KOPT-K1 (cell line): ENCODE measurements at regions not wholly inside any gene's neighbourhood (a gene's known extent, or its start where the extent isn't known, plus 50 kb on each side); places are given as distances from the start of the nearest gene placed in this dataset.

Source experiments
- H3K27ac ChIP-seq: fragments of 200-600 bp; sonication (generic); 2 replicates; pipeline ENCODE4 v1.5.1; 2016; ENCODE audit warnings: antibody characterized with exemption, mild to moderate bottlenecking, low read depth, low read length; ENCODE audit not compliant: poor library complexity, severe bottlenecking
- H3K36me3 ChIP-seq: fragments of 200-600 bp; sonication (generic); 2 replicates; pipeline ENCODE4 v1.5.1; 2017; ENCODE audit warnings: antibody characterized with exemption, mild to moderate bottlenecking, low read length, moderate library complexity; ENCODE audit not compliant: insufficient read depth
- H3K9me3 ChIP-seq: fragments of 200-600 bp; sonication (generic); 2 replicates; pipeline ENCODE4 v1.5.1; 2017; ENCODE audit warnings: antibody characterized with exemption, low read length, mild to moderate bottlenecking; ENCODE audit not compliant: insufficient read depth, poor library complexity, severe bottlenecking

DNA sequence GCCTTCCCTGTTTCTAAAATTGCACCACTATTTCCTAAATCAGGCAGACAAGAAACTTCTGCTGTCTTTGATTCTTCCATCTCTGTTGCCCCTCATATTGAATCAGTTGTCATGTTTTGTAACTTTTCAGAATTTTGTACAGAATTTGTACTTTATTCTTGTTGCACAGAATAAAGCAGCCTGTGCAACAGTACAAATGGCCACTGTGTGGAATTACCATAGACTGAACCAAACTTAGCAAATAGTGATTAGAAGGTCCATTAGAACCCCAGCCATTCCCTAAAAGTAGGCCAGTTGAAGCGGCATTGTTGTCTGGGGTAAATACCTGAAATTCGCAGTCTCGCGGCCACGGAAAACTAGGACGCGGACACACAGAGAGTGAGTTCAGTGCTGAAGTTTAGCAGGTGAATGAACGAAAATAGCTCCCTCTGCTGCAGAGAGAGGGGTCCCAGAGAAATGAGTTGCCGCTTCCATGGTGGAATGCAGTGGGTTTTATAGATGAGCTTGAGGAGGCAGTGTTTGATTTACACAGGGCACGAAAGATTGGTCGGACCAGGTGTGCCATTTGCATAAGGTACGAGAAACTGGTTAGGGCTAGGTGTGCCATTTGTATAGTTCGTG, 71.8 kb downstream of the C4orf33 start:
- Histone ChIP-seq H3K27ac (no peak overlapping the region), H3K36me3 (no peaks in the 10 kb centered on the region), H3K9me3 (no peaks in the 10 kb centered on the region)

DNA sequence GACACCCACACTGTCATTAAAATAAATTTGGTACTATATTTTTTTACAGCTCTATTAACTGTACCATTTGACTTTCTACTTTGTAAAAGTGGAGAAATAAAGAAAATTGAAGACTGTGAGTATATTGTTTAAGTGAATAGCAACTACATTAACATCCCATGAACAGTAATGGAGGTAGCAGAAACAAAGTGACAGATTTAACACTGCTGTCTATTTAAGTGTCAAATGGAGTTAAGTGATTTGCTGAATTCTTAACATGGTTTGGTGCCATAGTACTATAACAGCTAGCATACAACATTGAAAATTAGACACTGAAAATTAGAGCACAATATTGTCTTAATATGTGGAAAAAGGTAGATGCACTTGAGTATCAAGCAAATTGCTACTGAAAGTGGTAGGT, 76.2 kb downstream of the C4orf33 start:
- Histone ChIP-seq H3K9me3 (no peaks in the 10 kb centered on the region), H3K36me3 (no peaks in the 10 kb centered on the region), H3K27ac (no peak overlapping the region)

DNA sequence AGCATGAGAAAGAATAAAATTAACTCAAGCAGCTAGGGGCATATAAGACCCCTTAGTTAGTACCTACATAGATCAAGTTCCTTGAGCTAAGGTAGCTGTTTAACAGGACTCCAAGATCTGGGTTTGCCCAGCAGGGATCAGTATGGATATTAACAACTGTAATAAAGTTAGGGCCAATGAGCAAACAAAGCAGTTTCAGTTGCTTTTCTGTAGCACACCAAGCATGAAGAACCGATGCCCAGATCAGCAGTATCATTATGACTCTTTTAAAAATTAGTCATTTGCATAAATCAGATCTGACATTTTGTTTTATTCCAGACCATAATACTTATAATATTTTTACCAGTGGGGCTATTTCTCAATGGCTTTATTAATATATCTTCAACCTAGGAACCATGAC, 80.9 kb downstream of the C4orf33 start:
- H3K9me3 ChIP-seq, result no peaks in the 10 kb centered on the region
- H3K27ac ChIP-seq, result no peak overlapping the region

DNA sequence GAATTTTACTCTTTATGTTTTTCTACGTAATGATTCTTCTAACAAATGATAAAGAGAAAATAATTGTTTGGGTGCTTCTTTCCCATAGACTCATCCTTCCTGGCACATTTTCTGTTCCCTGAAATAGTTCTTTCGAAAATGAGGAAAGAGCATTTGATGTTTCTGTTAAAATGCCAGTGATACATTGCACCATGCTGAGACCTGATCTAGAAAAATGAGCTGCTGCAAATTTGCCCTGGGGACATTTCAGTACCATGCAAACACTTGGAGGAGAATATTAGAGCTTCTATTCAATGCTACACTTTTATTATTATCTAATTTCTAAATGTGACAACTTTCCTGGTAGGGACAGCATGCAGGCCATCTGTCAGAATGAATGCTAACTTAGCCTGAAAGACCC, 83.3 kb downstream of the C4orf33 start:
- Histone ChIP-seq H3K36me3 (no peaks in the 10 kb centered on the region), H3K9me3 (no peaks in the 10 kb centered on the region)

More for the DNA sequence above, 80.9 kb downstream of the C4orf33 start:
- no peaks in the 10 kb centered on the region for H3K36me3 ChIP-seq

DNA sequence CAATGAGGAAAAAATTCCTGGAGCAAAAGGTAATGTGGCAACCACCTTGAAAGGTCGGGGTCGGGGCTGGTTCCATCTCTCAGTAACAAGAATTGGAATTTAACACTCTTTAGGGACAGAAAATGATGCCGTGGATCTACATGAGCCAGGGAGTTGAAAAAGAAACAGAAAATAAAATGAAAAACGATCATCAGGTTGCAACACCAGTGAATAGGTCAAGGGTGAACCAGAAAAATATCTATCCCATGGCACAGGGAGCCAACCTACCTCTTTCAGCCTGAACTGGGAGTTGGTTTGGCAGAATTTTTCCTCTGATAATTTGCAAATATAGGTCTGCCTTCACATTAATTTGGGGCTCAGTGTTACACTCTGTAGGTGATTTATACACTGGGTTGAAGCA, 93.7 kb downstream of the C4orf33 start:
- peaks cover 3% of the 10 kb centered on the region for H3K9me3 ChIP-seq
- H3K27ac ChIP-seq, result no peak overlapping the region
- no peaks in the 10 kb centered on the region for H3K36me3 ChIP-seq

More for the DNA sequence above, 83.3 kb downstream of the C4orf33 start:
- H3K27ac ChIP-seq, result no peak overlapping the region

DNA sequence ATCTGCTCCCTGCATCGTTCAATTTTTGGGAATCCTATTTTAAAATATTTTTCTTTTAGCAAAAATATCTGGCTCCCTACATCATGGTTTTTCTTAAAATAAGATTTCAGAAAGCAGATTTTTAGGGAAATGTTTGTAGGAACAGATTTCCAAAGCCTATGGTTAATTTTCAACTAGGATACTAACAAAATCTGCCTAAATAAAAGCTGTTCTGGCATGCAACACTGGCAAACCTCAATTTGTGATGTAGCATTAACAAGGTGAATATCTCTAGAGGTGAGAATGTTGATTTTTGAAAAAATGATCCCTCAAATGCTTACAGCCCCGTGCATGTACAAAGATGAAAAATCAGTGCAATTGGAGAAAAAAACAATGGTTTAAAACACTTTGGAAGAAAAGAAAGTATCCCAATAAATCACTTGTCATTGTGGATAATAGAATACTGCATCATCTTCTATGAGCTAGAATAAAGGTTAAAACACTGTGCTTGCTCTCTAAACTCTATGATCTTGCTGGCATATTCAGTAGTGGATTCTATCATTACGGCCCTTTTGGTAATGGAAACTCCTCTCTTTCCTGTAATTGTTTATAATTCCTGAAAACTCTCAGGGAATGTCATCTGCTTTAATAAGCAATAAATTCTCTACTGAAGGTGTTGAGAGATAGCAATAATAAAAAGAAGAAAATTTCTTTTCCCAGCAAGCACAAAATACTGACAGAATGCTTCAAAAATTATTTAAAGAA, 97.6 kb downstream of the C4orf33 start:
- Histone ChIP-seq H3K27ac (no peak overlapping the region), H3K36me3 (no peaks in the 10 kb centered on the region), H3K9me3 (no peaks in the 10 kb centered on the region)

DNA sequence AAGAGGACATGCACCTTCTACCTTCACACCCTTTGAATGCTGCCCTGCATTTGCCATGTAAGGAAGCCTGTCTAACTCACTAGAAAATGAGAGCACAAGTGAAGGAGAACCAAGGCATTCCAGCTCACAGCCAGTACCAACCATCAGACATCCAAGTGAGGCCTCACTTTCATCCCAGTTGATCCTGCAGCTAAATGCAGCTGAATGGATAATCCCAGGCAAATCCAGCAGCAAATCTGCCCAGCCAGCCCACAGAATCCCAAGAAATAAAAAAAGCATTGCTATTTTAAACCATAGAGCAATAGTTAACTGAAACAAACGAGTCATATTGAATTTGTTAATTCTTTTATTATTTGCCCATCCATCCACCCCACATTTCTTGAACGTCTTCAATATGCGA, 112.5 kb downstream of the C4orf33 start:
- no peaks in the 10 kb centered on the region for H3K9me3 ChIP-seq
- no peak overlapping the region for H3K27ac ChIP-seq
- no peaks in the 10 kb centered on the region for H3K36me3 ChIP-seq

DNA sequence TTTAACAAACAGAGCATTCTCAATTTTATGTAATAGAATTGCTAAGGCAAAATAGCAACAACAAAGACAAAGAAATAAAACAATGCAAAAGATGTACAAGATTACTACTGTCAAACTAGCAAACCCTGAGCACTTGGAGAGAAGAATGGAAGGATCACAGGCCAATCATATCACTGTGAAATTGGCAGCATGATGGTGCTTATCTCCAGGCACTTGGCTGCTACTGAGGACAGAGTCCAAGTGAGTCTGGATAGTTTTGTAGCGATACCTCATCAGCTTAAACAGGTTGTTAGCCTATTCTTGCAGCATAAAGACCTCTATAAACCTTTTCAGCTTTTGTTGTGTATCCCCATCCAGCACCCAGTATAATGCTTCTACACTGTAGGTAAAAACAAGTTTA, 117.7 kb downstream of the C4orf33 start:
- no peaks in the 10 kb centered on the region for H3K9me3 ChIP-seq
- no peaks in the 10 kb centered on the region for H3K36me3 ChIP-seq
- H3K27ac ChIP-seq, result no peak overlapping the region

DNA sequence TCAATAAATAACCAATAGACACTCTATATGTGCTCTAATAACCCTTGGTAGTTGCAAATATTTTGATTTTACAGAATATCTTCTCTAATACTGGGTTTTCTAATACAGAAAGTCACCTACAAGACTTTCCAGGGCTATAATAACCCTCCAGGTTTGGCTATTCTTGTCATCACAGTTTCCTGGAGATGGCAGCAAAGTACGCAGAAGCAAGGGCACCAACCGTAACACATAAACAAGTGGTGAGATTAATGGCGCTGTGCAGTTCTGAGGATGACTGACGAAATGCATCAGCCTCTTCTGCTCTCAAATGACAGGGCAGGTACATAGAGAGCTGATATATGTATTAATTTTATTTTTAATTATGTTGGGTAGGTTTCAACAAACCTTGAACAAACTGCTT, 122.4 kb downstream of the C4orf33 start:
- no peak overlapping the region for H3K27ac ChIP-seq
- no peaks in the 10 kb centered on the region for H3K36me3 ChIP-seq
- no peaks in the 10 kb centered on the region for H3K9me3 ChIP-seq

DNA sequence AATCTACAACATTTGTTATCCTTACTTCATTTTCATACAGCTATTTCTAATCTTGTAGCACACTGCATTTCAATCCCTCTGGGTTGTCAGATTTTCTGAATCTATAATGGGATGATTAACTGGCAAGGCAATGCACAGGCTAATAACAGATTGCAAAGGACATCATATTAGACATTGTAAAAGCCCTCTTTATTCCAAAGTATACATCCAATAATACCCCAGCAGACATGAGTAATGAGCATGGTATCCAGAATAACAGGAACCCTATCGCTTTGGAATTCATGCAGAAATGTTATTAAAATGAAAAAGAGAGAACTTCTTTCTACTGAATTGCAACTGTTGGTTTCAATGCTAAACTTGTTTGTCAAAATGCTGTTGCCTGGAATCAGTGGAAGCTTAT, 122.9 kb downstream of the C4orf33 start:
- Histone ChIP-seq H3K36me3 (no peaks in the 10 kb centered on the region), H3K9me3 (no peaks in the 10 kb centered on the region), H3K27ac (no peak overlapping the region)

DNA sequence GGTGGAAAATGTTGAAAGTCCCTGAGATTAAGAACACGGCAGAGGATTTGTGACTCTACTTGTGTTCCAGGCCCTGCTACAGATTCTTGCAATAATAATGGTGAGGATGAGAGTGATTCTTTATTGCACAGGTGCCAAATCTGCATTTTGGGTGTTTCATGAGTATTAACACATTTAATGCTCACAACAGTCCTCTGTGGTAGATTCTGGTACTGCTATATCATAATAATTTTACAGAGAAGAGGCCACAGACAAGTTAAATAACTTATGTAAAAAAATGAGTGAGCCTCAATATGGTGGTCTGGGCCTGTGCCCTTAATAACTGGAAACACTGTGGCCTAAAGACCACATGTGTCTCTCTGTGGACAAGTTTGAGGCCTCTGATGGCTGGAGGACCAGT, 124.3 kb downstream of the C4orf33 start:
- no peak overlapping the region for H3K27ac ChIP-seq
- H3K9me3 ChIP-seq, result no peaks in the 10 kb centered on the region
- H3K36me3 ChIP-seq, result no peaks in the 10 kb centered on the region

DNA sequence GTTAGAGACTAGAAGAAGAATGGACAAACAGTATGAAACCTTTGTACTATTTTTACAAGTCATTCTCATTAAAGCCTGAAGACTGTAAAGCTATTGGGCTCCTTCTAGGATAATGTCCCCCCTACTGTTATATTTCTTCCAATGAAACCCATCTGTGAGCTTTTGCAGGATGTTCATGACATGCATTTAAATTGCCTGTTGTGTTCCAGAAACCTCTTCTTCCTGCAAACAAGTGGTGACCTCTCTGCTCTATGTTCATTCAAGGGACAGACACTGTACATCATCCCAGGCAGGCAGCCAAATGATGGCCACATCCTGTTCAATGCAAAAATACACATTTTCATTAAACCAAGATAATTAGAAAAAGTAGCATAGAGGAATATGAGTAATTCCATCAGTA, 128.0 kb downstream of the C4orf33 start:
- Histone ChIP-seq H3K27ac (no peak overlapping the region), H3K36me3 (no peaks in the 10 kb centered on the region), H3K9me3 (no peaks in the 10 kb centered on the region)

DNA sequence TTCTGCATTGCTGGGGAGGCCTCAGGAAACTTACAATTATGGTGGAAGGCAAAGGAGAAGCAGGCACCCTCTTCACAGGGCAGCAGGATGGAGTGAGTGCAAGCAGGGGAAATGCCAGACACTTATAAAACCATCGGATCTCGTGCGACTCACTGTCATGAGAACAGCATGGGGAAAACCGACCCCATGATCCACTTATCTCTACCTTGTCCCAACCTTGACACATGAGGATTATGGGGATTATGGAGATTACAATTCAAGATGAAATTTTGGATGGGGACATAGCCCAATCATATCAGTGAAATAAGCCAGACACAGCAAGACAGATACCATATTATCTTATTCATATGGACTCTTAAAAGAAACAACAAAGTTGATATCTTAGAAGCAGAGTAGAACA, 134.9 kb downstream of the C4orf33 start:
- H3K9me3 ChIP-seq, result no peaks in the 10 kb centered on the region
- H3K27ac ChIP-seq, result no peak overlapping the region
- H3K36me3 ChIP-seq, result no peaks in the 10 kb centered on the region

DNA sequence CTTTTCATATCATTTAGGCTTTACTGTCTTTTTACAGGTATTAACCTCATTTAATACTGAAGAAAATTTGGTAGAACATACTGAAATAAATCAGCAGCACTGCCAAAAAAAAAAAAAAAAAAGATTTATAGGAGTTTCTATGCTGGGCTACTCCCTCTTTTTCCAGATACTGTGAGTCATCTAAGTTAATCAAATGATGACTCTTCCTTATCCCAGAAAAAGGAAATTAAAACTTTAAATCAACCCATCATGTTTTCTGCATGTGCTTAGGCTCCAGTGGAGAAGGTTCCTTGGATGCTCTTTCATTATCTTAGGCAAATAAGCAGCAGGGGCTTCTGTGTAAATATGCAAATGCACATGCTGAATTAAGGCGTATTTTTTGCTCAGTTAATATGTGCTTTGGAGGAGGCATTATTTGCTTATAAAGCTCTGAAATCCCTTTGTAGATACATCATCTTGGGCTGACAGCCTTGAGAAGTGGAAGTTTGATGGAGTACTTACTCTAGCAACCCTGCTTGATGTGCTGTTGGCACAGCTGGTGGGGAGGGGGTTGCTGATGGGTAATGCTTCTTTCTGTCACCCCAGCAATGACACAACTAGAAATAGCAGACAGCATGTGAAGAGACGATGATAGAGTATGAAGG, 136.1 kb downstream of the C4orf33 start:
- Histone ChIP-seq H3K27ac (no peak overlapping the region), H3K9me3 (no peaks in the 10 kb centered on the region), H3K36me3 (no peaks in the 10 kb centered on the region)

DNA sequence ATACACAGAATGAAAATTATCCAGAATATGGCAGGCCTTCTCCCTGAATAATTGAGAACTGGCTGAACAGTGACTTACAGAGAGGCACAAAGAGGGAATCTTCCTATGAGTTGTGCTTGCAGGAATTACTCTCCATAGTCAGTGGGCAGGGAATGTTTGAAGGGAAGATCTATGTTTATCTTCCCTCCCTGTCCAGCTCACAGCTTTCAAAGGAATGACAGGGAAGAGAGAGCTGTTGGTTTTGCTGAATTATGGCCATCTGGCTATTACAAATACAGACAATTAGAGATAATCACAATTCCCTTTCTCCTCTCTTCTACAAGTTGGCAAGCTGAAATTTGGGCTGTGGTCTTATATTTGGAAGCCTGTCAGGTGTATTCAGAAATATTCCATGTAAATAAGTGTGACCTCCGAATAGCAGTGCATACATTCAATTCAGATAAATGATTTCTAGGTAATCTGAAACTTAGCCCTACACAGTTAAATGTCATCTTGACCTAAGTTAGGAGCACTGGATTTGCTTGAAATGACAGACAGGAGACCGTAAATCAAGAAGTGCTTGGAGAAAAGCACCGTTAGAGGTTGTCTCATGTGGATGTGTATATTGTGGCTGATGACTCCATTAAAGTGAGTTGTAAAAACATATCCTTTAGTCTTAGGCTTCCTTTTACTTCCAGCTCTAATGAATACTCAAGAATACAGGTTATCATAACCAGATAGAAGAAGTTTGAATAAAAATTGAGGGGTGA, 136.8 kb downstream of the C4orf33 start:
- no peaks in the 10 kb centered on the region for H3K36me3 ChIP-seq
- no peak overlapping the region for H3K27ac ChIP-seq
- no peaks in the 10 kb centered on the region for H3K9me3 ChIP-seq
